ENCODE measurements at regions not wholly inside any gene's neighbourhood (a gene's known extent, or its start where the extent isn't known, plus 50 kb on each side); places are given as distances from the start of the nearest gene placed in this dataset.

GRCh38 chr2:217256251-217256650 is 396.4 kb upstream of the TNP1 start:
- no peak for TF ChIP-seq CTCF (IDR thresholded peaks at IDR 0.05; ENCODE audit: low read depth, low read length, missing control alignments)
- no peak for DNase-seq

GRCh38 chr2:217254111-217254510 is 394.2 kb upstream of the TNP1 start:
- in situ Hi-C loops (cut with HindIII; ENCODE audit: low pct_ligation_motif_present, low sequenced_read_pairs), result no loop called here
- no peaks in the 10 kb centered on the region for H3K27me3 ChIP-seq (replicated peaks)
- TF ChIP-seq CTCF (IDR thresholded peaks at IDR 0.05; ENCODE audit: low read depth, low read length, missing control alignments), result no peak
- no peaks in the 10 kb centered on the region for H3K36me3 ChIP-seq (replicated peaks)
- DNase-seq, result no peak
- no peak overlapping the region for H3K4me3 ChIP-seq (ENCODE audit: low read depth, low read length)
- H3K27ac ChIP-seq, result no peak overlapping the region

More at GRCh38 chr2:217256251-217256650, 396.4 kb upstream of the TNP1 start:
- Histone ChIP-seq H3K27me3 (replicated peaks) (no peaks in the 10 kb centered on the region), H3K36me3 (replicated peaks) (no peaks in the 10 kb centered on the region), H3K27ac (no peak overlapping the region), H3K4me3 (ENCODE audit: low read depth, low read length) (no peak overlapping the region)
- in situ Hi-C loops (cut with HindIII; ENCODE audit: low pct_ligation_motif_present, low sequenced_read_pairs), result no loop called here

GRCh38 chr2:217252181-217252580 is 392.3 kb upstream of the TNP1 start:
- DNase-seq, result no peak
- TF ChIP-seq CTCF (IDR thresholded peaks at IDR 0.05; ENCODE audit: low read depth, low read length, missing control alignments), result no peak
- no peaks in the 10 kb centered on the region for H3K27me3 ChIP-seq (replicated peaks)

GRCh38 chr2:217250013-217250524 is 390.2 kb upstream of the TNP1 start:
- in situ Hi-C loops (cut with HindIII; ENCODE audit: low pct_ligation_motif_present, low sequenced_read_pairs), result no loop called here
- Histone ChIP-seq H3K4me3 (ENCODE audit: low read depth, low read length) (no peak overlapping the region), H3K36me3 (replicated peaks) (no peaks in the 10 kb centered on the region), H3K27me3 (replicated peaks) (no peaks in the 10 kb centered on the region), H3K27ac (no peak overlapping the region)
- DNase-seq, result no peak
- TF ChIP-seq CTCF (IDR thresholded peaks at IDR 0.05; ENCODE audit: low read depth, low read length, missing control alignments), result no peak

More at GRCh38 chr2:217252181-217252580, 392.3 kb upstream of the TNP1 start:
- no peak overlapping the region for H3K4me3 ChIP-seq (ENCODE audit: low read depth, low read length)
- no peak overlapping the region for H3K27ac ChIP-seq
- H3K36me3 ChIP-seq (replicated peaks), result no peaks in the 10 kb centered on the region
- in situ Hi-C loops (cut with HindIII; ENCODE audit: low pct_ligation_motif_present, low sequenced_read_pairs), result no loop called here

GRCh38 chr2:217249121-217250012 is 389.5 kb upstream of the TNP1 start:
- H3K27ac ChIP-seq, result no peak overlapping the region
- no peak overlapping the region for H3K4me3 ChIP-seq (ENCODE audit: low read depth, low read length)
- H3K36me3 ChIP-seq (replicated peaks), result no peaks in the 10 kb centered on the region
- DNase-seq, result no peak
- in situ Hi-C loops (cut with HindIII; ENCODE audit: low pct_ligation_motif_present, low sequenced_read_pairs), result no loop called here
- TF ChIP-seq CTCF (IDR thresholded peaks at IDR 0.05; ENCODE audit: low read depth, low read length, missing control alignments), result no peak
- H3K27me3 ChIP-seq (replicated peaks), result no peaks in the 10 kb centered on the region

All from brain microvascular endothelial cell (primary cell).